ENCODE measurements at regions not wholly inside any gene's neighbourhood (a gene's known extent, or its start where the extent isn't known, plus 50 kb on each side); places are given as distances from the start of the nearest gene placed in this dataset.

DNA sequence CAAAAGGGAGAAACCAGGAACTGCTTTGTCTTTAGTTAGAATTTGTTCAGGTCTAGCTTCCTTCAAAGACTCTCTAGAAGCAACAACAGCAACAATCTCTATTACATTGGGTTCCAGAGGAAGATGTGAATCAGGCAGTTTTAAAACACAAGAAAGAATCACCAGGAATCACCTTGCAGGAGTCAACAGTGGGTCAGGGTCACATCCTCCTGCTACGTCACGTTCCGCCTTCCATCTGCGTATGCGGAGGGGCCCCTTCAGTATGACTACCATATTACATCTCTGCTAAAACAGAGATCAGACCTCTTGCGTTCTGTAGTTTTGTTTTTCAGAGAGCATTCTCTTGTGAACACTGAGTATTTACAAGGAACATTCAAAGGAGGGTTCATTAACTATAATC lies 147.8 kb upstream of the STARD13 start:
- TF ChIP-seq, protein P1, sequence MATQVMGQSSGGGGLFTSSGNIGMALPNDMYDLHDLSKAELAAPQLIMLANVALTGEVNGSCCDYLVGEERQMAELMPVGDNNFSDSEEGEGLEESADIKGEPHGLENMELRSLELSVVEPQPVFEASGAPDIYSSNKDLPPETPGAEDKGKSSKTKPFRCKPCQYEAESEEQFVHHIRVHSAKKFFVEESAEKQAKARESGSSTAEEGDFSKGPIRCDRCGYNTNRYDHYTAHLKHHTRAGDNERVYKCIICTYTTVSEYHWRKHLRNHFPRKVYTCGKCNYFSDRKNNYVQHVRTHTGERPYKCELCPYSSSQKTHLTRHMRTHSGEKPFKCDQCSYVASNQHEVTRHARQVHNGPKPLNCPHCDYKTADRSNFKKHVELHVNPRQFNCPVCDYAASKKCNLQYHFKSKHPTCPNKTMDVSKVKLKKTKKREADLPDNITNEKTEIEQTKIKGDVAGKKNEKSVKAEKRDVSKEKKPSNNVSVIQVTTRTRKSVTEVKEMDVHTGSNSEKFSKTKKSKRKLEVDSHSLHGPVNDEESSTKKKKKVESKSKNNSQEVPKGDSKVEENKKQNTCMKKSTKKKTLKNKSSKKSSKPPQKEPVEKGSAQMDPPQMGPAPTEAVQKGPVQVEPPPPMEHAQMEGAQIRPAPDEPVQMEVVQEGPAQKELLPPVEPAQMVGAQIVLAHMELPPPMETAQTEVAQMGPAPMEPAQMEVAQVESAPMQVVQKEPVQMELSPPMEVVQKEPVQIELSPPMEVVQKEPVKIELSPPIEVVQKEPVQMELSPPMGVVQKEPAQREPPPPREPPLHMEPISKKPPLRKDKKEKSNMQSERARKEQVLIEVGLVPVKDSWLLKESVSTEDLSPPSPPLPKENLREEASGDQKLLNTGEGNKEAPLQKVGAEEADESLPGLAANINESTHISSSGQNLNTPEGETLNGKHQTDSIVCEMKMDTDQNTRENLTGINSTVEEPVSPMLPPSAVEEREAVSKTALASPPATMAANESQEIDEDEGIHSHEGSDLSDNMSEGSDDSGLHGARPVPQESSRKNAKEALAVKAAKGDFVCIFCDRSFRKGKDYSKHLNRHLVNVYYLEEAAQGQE (IDR thresholded peaks at IDR 0.05; ENCODE audit: insufficient read depth in 1 of 2, low read depth in 2 of 2, low read length in 2 of 2) = no peak
- TF ChIP-seq FOXP2 (optimal IDR thresholded peaks at IDR 0.05; ENCODE audit: borderline replicate concordance, extremely low read depth, extremely low read length, insufficient read depth) = no peak
- TF ChIP-seq TAF1 (IDR thresholded peaks at IDR 0.05; ENCODE audit: borderline replicate concordance, insufficient read depth, low read length) = no peak
- no peak for TF ChIP-seq POLR2AphosphoS5 (IDR thresholded peaks at IDR 0.05; ENCODE audit: low read depth, low read length)
- no peak for TF ChIP-seq SIN3A (IDR thresholded peaks at IDR 0.05; ENCODE audit: borderline replicate concordance, insufficient read depth, low read length)

DNA sequence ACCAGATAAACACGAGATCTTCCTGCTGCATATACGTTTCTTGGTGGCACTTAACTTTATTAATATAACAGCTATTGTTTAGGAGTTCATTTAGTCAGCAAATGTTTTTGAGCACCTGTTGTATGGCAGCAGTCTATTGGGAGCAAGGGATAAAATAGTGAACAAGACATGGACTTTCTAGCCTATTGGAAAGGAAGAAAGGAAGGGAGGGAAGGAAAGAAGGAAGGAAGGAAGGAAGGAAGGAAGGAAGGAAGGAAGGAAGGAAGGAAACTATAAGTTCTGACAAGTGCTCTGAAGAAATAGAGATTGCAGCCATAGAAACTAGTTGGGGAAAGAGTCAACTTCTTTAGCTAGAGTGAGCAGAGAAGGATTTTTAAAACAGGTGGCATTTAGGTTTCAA lies 149.1 kb upstream of the STARD13 start:
- TF ChIP-seq TAF1 (IDR thresholded peaks at IDR 0.05; ENCODE audit: borderline replicate concordance, insufficient read depth, low read length) = no peak
- TF ChIP-seq, protein P1 (IDR thresholded peaks at IDR 0.05; ENCODE audit: insufficient read depth in 1 of 2, low read depth in 2 of 2, low read length in 2 of 2) = no peak
- no peak for TF ChIP-seq FOXP2 (optimal IDR thresholded peaks at IDR 0.05; ENCODE audit: borderline replicate concordance, extremely low read depth, extremely low read length, insufficient read depth)
- TF ChIP-seq SIN3A (IDR thresholded peaks at IDR 0.05; ENCODE audit: borderline replicate concordance, insufficient read depth, low read length) = no peak
- TF ChIP-seq POLR2AphosphoS5 (IDR thresholded peaks at IDR 0.05; ENCODE audit: low read depth, low read length) = no peak

DNA sequence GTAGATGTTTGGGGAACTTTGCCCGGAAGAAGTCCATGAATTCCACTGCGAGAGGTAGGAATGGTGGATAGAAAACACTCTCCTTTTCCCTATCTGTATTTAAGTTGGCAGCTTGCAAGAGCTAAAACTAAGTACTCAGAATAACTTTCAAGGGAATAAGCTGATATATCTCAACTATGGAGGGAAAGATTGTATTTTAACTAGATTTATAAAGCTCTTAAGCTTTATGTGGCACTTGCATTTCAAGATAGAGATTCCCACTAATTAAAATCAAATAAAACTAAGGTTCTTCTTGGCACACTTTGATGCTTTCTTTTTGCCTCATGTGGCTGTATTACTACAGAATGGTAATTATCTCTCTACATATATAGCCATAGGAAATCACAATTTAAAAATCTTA lies 149.7 kb upstream of the STARD13 start:
- TF ChIP-seq SIN3A (IDR thresholded peaks at IDR 0.05; ENCODE audit: borderline replicate concordance, insufficient read depth, low read length) (no peak), FOXP2 (optimal IDR thresholded peaks at IDR 0.05; ENCODE audit: borderline replicate concordance, extremely low read depth, extremely low read length, insufficient read depth) (no peak), POLR2AphosphoS5 (IDR thresholded peaks at IDR 0.05; ENCODE audit: low read depth, low read length) (no peak), TAF1 (IDR thresholded peaks at IDR 0.05; ENCODE audit: borderline replicate concordance, insufficient read depth, low read length) (no peak)
- TF ChIP-seq, protein P1 (IDR thresholded peaks at IDR 0.05; ENCODE audit: insufficient read depth in 1 of 2, low read depth in 2 of 2, low read length in 2 of 2) = no peak

DNA sequence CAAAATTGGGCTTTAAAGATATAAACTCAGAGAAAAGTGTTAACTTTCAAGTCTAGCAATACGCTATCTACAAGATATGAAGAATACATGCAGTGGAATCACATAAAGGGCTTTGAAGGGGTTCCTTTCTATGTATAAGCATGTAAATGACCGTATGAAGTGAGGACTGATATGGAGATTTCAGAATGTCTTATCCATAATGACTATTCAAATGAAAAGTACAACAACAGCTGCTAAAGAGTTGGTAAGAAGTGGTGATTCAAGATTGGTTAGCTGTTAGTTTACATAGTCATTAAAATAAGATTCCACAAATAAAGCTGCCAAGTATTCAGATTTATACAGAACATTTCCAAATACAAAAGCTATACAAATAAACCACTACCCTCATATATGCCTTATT lies 153.4 kb upstream of the STARD13 start:
- TF ChIP-seq POLR2AphosphoS5 (IDR thresholded peaks at IDR 0.05; ENCODE audit: low read depth, low read length) (no peak), FOXP2 (optimal IDR thresholded peaks at IDR 0.05; ENCODE audit: borderline replicate concordance, extremely low read depth, extremely low read length, insufficient read depth) (no peak), TAF1 (IDR thresholded peaks at IDR 0.05; ENCODE audit: borderline replicate concordance, insufficient read depth, low read length) (no peak)

DNA sequence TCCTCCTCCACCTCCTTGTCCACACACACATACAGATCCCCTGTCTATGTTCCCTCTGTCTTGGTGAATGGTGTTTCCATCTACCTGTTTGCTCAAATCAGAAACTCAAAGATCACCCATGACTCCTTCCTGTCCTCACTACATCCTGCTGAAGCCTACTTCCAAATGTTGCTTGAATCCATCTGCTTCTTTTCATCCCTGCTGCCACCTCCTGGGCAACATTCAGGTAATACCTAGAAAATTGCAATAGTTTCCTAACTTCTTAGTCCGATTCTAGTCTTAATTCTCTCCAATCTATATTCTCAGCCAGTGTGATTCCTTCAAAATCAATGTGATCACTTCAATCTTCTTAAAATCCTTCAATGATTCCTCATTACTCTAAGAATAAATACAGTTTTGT lies 155.5 kb upstream of the STARD13 start:
- TF ChIP-seq TAF1 (IDR thresholded peaks at IDR 0.05; ENCODE audit: borderline replicate concordance, insufficient read depth, low read length) (no peak), SIN3A (IDR thresholded peaks at IDR 0.05; ENCODE audit: borderline replicate concordance, insufficient read depth, low read length) (no peak), FOXP2 (optimal IDR thresholded peaks at IDR 0.05; ENCODE audit: borderline replicate concordance, extremely low read depth, extremely low read length, insufficient read depth) (no peak), POLR2AphosphoS5 (IDR thresholded peaks at IDR 0.05; ENCODE audit: low read depth, low read length) (no peak)
- TF ChIP-seq, protein P1 (IDR thresholded peaks at IDR 0.05; ENCODE audit: insufficient read depth in 1 of 2, low read depth in 2 of 2, low read length in 2 of 2) = no peak
